ENCODE measurements at regions not wholly inside any gene's neighbourhood (a gene's known extent, or its start where the extent isn't known, plus 50 kb on each side); places are given as distances from the start of the nearest gene placed in this dataset.

DNA sequence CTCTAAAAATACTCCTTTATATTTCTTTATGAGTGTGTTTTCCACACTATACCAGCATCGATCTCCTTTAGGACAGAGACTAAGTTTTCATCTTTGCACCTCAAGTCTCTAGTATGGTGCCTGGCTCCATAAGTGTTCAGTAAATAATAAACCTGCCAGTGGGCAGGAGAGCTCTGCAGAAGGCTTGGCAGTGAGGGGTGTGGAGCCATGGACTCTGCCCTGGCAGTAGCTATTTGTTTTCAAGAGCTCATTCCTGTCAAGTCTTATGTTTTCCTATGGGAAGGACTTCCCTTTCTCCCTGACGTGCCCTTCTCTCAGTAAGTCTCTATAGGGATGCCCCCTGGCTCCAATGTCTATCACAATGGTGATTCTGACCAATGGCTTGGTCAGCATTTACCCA lies 252.2 kb downstream of the PIK3R1 start:
- TF ChIP-seq, protein P1, sequence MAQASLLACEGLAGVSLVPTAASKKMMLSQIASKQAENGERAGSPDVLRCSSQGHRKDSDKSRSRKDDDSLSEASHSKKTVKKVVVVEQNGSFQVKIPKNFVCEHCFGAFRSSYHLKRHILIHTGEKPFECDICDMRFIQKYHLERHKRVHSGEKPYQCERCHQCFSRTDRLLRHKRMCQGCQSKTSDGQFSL (CRISPR knock-in tag; IDR thresholded peaks at IDR 0.05): no peak
- TF ChIP-seq, protein P1 (tag; IDR thresholded peaks at IDR 0.05): no peak
- TF ChIP-seq YY1 (IDR thresholded peaks at IDR 0.05; ENCODE audit: borderline replicate concordance in 1 of 3, control insufficient read depth in 1 of 3, extremely low read depth in 1 of 3, insufficient read depth in 3 of 3, insufficient read length in 1 of 3, insufficient replicate concordance in 2 of 3, low read depth in 1 of 3, low read length in 2 of 3) (no peak), ARID2 (IDR thresholded peaks at IDR 0.05) (no peak), MTA3 (IDR thresholded peaks at IDR 0.05; ENCODE audit: borderline replicate concordance) (no peak), ZFP91 (CRISPR knock-in tag; IDR thresholded peaks at IDR 0.05) (no peak), ARID3B (CRISPR knock-in tag; IDR thresholded peaks at IDR 0.05; ENCODE audit: borderline replicate concordance) (no peak)
- TF ChIP-seq, protein P2, sequence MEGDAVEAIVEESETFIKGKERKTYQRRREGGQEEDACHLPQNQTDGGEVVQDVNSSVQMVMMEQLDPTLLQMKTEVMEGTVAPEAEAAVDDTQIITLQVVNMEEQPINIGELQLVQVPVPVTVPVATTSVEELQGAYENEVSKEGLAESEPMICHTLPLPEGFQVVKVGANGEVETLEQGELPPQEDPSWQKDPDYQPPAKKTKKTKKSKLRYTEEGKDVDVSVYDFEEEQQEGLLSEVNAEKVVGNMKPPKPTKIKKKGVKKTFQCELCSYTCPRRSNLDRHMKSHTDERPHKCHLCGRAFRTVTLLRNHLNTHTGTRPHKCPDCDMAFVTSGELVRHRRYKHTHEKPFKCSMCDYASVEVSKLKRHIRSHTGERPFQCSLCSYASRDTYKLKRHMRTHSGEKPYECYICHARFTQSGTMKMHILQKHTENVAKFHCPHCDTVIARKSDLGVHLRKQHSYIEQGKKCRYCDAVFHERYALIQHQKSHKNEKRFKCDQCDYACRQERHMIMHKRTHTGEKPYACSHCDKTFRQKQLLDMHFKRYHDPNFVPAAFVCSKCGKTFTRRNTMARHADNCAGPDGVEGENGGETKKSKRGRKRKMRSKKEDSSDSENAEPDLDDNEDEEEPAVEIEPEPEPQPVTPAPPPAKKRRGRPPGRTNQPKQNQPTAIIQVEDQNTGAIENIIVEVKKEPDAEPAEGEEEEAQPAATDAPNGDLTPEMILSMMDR (IDR thresholded peaks at IDR 0.05 in 2 of 3, conservative IDR thresholded peaks at IDR 0.05 in 1 of 3; ENCODE audit: insufficient read depth in 2 of 3, low read depth in 1 of 3, low read length in 3 of 3): no peak
- TF ChIP-seq, protein P3, sequence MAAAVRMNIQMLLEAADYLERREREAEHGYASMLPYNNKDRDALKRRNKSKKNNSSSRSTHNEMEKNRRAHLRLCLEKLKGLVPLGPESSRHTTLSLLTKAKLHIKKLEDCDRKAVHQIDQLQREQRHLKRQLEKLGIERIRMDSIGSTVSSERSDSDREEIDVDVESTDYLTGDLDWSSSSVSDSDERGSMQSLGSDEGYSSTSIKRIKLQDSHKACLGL (CRISPR knock-in tag; IDR thresholded peaks at IDR 0.05; ENCODE audit: borderline replicate concordance, poor library complexity, severe bottlenecking): no peak

Measured in K562 (cell line).